Peyer's patch (tissue), 4 donors: ENCODE measurements at regions not wholly inside any gene's neighbourhood (a gene's known extent, or its start where the extent isn't known, plus 50 kb on each side); places are given as distances from the start of the nearest gene placed in this dataset.

Experiments used
- POLR2A ChIP-seq, 2 donors: fragments of 450-650 bp; IDR thresholded peaks; one replicate each; pipeline ENCODE4 v1.5.1; 2017; ENCODE audit warnings: antibody characterized with exemption in 2 of 2, mild to moderate bottlenecking in 2 of 2, moderate library complexity in 2 of 2
- TF ChIP-seq, protein P1 (sequence below), 6 experiments: fragments of 450-650 bp in 4 of 6; fragments of 200-600 bp in 2 of 6; sonication (generic) in 1 of 6; IDR thresholded peaks; one replicate each; pipeline ENCODE4 v1.5.1; 2017 to 2019; ENCODE audit warnings: antibody characterized with exemption in 6 of 6, mild to moderate bottlenecking in 3 of 6, moderate library complexity in 1 of 6

DNA sequence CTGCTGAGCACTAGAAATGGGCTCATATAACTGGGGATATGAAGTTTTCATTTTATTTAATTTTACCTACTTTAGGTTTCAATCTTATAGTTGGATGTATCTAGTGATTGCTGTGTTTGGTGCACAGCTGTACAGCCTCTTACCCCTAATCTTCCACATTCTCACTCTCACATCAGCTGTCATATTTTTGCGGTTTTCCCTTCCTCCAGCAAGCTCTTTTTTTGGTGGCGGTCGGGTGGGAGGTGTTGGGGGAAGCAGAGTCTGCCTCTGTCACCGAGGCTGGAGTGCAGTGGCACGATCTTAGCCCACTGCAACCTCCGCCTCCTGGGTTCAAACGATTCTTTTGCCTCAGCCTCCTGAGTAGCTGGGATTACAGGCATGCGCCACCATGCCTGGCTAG lies 445.1 kb upstream of the ISX start:
- TF ChIP-seq, protein P1, sequence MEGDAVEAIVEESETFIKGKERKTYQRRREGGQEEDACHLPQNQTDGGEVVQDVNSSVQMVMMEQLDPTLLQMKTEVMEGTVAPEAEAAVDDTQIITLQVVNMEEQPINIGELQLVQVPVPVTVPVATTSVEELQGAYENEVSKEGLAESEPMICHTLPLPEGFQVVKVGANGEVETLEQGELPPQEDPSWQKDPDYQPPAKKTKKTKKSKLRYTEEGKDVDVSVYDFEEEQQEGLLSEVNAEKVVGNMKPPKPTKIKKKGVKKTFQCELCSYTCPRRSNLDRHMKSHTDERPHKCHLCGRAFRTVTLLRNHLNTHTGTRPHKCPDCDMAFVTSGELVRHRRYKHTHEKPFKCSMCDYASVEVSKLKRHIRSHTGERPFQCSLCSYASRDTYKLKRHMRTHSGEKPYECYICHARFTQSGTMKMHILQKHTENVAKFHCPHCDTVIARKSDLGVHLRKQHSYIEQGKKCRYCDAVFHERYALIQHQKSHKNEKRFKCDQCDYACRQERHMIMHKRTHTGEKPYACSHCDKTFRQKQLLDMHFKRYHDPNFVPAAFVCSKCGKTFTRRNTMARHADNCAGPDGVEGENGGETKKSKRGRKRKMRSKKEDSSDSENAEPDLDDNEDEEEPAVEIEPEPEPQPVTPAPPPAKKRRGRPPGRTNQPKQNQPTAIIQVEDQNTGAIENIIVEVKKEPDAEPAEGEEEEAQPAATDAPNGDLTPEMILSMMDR (IDR thresholded peaks at IDR 0.05), result no peak
- TF ChIP-seq POLR2A (IDR thresholded peaks at IDR 0.05), result no peak
